ENCODE measurements at regions not wholly inside any gene's neighbourhood (a gene's known extent, or its start where the extent isn't known, plus 50 kb on each side); places are given as distances from the start of the nearest gene placed in this dataset.

- DNase-seq (ENCODE audit: low spot score) = no peak
- TF ChIP-seq CTCF (IDR thresholded peaks at IDR 0.05) = no peak
- H3K27ac ChIP-seq = no peak overlapping the region
- H3K4me3 ChIP-seq = no peak overlapping the region
These were observed 400.9 kb downstream of the PRDM2 start for GRCh38 chr1:14100919-14101318.

GRCh38 chr1:14102180-14102579 is 402.2 kb downstream of the PRDM2 start:
- no peak for DNase-seq (ENCODE audit: low spot score)
- no peak for TF ChIP-seq CTCF (IDR thresholded peaks at IDR 0.05)
- Histone ChIP-seq H3K27ac (no peak overlapping the region), H3K4me3 (no peak overlapping the region)

- no peak for TF ChIP-seq CTCF (IDR thresholded peaks at IDR 0.05)
- DNase-seq (ENCODE audit: low spot score) = no peak
- no peak overlapping the region for H3K4me3 ChIP-seq
- no peak overlapping the region for H3K27ac ChIP-seq
These were observed 404.0 kb downstream of the PRDM2 start for GRCh38 chr1:14103878-14104430.

- no peak for TF ChIP-seq CTCF (IDR thresholded peaks at IDR 0.05)
- no peak for DNase-seq (ENCODE audit: low spot score)
- no peak overlapping the region for H3K4me3 ChIP-seq
These were observed 406.1 kb downstream of the PRDM2 start for GRCh38 chr1:14106126-14106525.

GRCh38 chr1:14106679-14107313 is 406.8 kb downstream of the PRDM2 start:
- no peak overlapping the region for H3K27ac ChIP-seq
- no peak for DNase-seq (ENCODE audit: low spot score)
- H3K4me3 ChIP-seq = no peak overlapping the region
- TF ChIP-seq CTCF (IDR thresholded peaks at IDR 0.05) = no peak

More at GRCh38 chr1:14106126-14106525, 406.1 kb downstream of the PRDM2 start:
- H3K27ac ChIP-seq = no peak overlapping the region

GRCh38 chr1:14108356-14109275 is 408.6 kb downstream of the PRDM2 start:
- DNase-seq (ENCODE audit: low spot score) = no peak
- Histone ChIP-seq H3K27ac (peak overlapping the region in 1 of 2 donors; percentile 35), H3K4me3 (no peak overlapping the region)
- TF ChIP-seq CTCF (IDR thresholded peaks at IDR 0.05) = no peak
